CD14-positive monocyte (primary cell): ENCODE measurements at regions not wholly inside any gene's neighbourhood (a gene's known extent, or its start where the extent isn't known, plus 50 kb on each side); places are given as distances from the start of the nearest gene placed in this dataset.

Experiments
- DNase-seq, 3 donors: peaks; one replicate each; pipeline ENCODE4 v3.0.0-alpha.2; 2011 to 2022
- H2AFZ ChIP-seq: 2 replicates; pipeline ENCODE4 v1.6.0; 2012; ENCODE audit warnings: mild to moderate bottlenecking, low read depth, low read length, inconsistent platforms; ENCODE audit not compliant: insufficient read depth, poor library complexity, severe bottlenecking
- H3K27ac ChIP-seq, 2 donors: 1 replicate in 1 of 2; 2 replicates in 1 of 2; pipeline ENCODE4 v1.5.1; 2012 to 2013; ENCODE audit warnings: low read length in 2 of 2, control low read depth in 1 of 2, inconsistent platforms in 1 of 2, low read depth in 1 of 2, mild to moderate bottlenecking in 1 of 2
- H3K27me3 ChIP-seq, 2 donors: one replicate each; pipeline versions ENCODE4 v1.6.0 to v1.6.1; 2011 to 2013; ENCODE audit warnings: low read length in 2 of 2; ENCODE audit not compliant: control insufficient read depth in 2 of 2, insufficient read depth in 2 of 2
- H3K36me3 ChIP-seq, 2 donors: replicated peaks in 1 of 2; 1 replicate in 1 of 2; 2 replicates in 1 of 2; pipeline versions ENCODE4 v1.5.1 to v1.6.1; 2012 to 2013; ENCODE audit warnings: low read length in 2 of 2, control low read depth in 1 of 2, inconsistent platforms in 1 of 2, mild to moderate bottlenecking in 1 of 2; ENCODE audit not compliant: insufficient read depth in 2 of 2, control insufficient read depth in 1 of 2
- H3K4me1 ChIP-seq, 2 donors: 1 replicate in 1 of 2; 2 replicates in 1 of 2; pipeline versions ENCODE4 v1.5.1 to v1.6.1; 2012 to 2013; ENCODE audit warnings: low read length in 2 of 2, control low read depth in 1 of 2, inconsistent platforms in 1 of 2, mild to moderate bottlenecking in 1 of 2, moderate library complexity in 1 of 2; ENCODE audit not compliant: insufficient read depth in 2 of 2, control insufficient read depth in 1 of 2
- H3K4me2 ChIP-seq: replicated peaks from 2 replicates; pipeline ENCODE3; 2012; ENCODE audit warnings: low read length, moderate library complexity, mild to moderate bottlenecking; ENCODE audit not compliant: poor library complexity, severe bottlenecking; ENCODE audit errors: extremely low read depth
- H3K4me3 ChIP-seq, 3 experiments: fragments of 200-600 bp in 1 of 3; sonication (generic) in 1 of 3; replicated peaks in 1 of 3; 1 replicate in 2 of 3; 2 replicates in 1 of 3; pipeline ENCODE4 v1.5.1; 2011 to 2013; ENCODE audit warnings: low read length in 3 of 3, mild to moderate bottlenecking in 3 of 3, control low read depth in 2 of 3, low read depth in 2 of 3, inconsistent platforms in 1 of 3, moderate library complexity in 1 of 3
- H3K79me2 ChIP-seq: 2 replicates; pipeline ENCODE4 v1.6.0; 2012; ENCODE audit warnings: mild to moderate bottlenecking, control low read depth, inconsistent platforms, low read length, moderate library complexity; ENCODE audit not compliant: insufficient read depth
- H3K9ac ChIP-seq: 2 replicates; pipeline ENCODE4 v1.6.0; 2017; ENCODE audit warnings: low read length, mild to moderate bottlenecking; ENCODE audit not compliant: insufficient read depth, poor library complexity, severe bottlenecking
- H3K9me3 ChIP-seq, 2 donors: replicated peaks in 1 of 2; 1 replicate in 1 of 2; 2 replicates in 1 of 2; pipeline versions ENCODE4 v1.5.1 to v1.6.1; 2012 to 2013; ENCODE audit warnings: low read length in 2 of 2, control low read depth in 1 of 2; ENCODE audit not compliant: control insufficient read depth in 1 of 2, insufficient read depth in 1 of 2
- H4K20me1 ChIP-seq: 2 replicates; pipeline ENCODE4 v1.6.0; 2012; ENCODE audit warnings: mild to moderate bottlenecking, low read length, control low read depth, moderate library complexity; ENCODE audit not compliant: insufficient read depth
- H3K27ac Mint-ChIP-seq, 7 donors: one replicate each; pipeline ENCODE4 v1.8.0; 2020; ENCODE audit warnings: mild to moderate bottlenecking in 7 of 7, mixed read lengths in 7 of 7, moderate library complexity in 6 of 7, inconsistent platforms in 2 of 7
- H3K27me3 Mint-ChIP-seq, 3 donors: one replicate each; pipeline ENCODE4 v1.8.0; 2021 to 2022; ENCODE audit warnings: low read depth in 3 of 3, mild to moderate bottlenecking in 3 of 3, mixed read lengths in 3 of 3, moderate library complexity in 3 of 3, inconsistent platforms in 1 of 3
- H3K36me3 Mint-ChIP-seq, 2 donors: one replicate each; pipeline ENCODE4 v1.8.0; 2020; ENCODE audit warnings: mixed read lengths in 2 of 2, inconsistent platforms in 1 of 2, mild to moderate bottlenecking in 1 of 2
- H3K4me1 Mint-ChIP-seq: one replicate; pipeline ENCODE4 v1.8.0; 2020; ENCODE audit warnings: mild to moderate bottlenecking, mixed read lengths
- H3K4me3 Mint-ChIP-seq, 2 donors: one replicate each; pipeline ENCODE4 v1.8.0; 2020; ENCODE audit warnings: mild to moderate bottlenecking in 2 of 2, mixed read lengths in 2 of 2, moderate library complexity in 1 of 2
- H3K9me3 Mint-ChIP-seq, 7 donors: one replicate each; pipeline ENCODE4 v1.8.0; 2020 to 2022; ENCODE audit warnings: mixed read lengths in 7 of 7, mild to moderate bottlenecking in 6 of 7, moderate library complexity in 6 of 7, inconsistent platforms in 2 of 7
- CTCF ChIP-seq: fragments of 200-600 bp; IDR thresholded peaks from one replicate; pipeline ENCODE4 v1.8.0; 2022; ENCODE audit warnings: antibody characterized with exemption, mild to moderate bottlenecking
- WGBS: methylation state at CpG from one replicate; pipeline ENCODE4 v1.1.5; 2013; ENCODE audit warnings: missing lambda C conversion rate; ENCODE audit not compliant: insufficient coverage; 5-methylcytosine and 5-hydroxymethylcytosine counted together
- intact Hi-C, 2 donors: fragments of 100-400 bp; cut with micrococcal nuclease; formaldehyde crosslinking; loops; one replicate each; pipeline versions ENCODE4 v1.15.0 to v1.15.1; 2023

GRCh38 chr3:153026026-153026425 lies 136.0 kb upstream of the RAP2B start:
- no peaks in the 10 kb centered on the region for H3K79me2 ChIP-seq
- H3K27me3 ChIP-seq, result no peaks in the 10 kb centered on the region
- no peaks in the 10 kb centered on the region for H3K9me3 Mint-ChIP-seq
- no peaks in the 10 kb centered on the region for H3K9me3 ChIP-seq
- H2AFZ ChIP-seq, result no peak overlapping the region
- H3K4me3 Mint-ChIP-seq, result no peak overlapping the region
- no peaks in the 10 kb centered on the region for H3K36me3 Mint-ChIP-seq
- H3K27me3 Mint-ChIP-seq, result peaks cover 0 to 3% (median 2%) of the 10 kb centered on the region in 3 donors
- no peak overlapping the region for H3K27ac ChIP-seq
- H3K27ac Mint-ChIP-seq, result no peak overlapping the region
- H3K36me3 ChIP-seq, result no peaks in the 10 kb centered on the region
- H3K9ac ChIP-seq, result no peak overlapping the region
- H3K4me2 ChIP-seq, result no peak overlapping the region
- H4K20me1 ChIP-seq, result no peaks in the 10 kb centered on the region
- peak; percentile 75 for TF ChIP-seq CTCF
- intact Hi-C loops, result loop anchor here (5.0 kb wide), 1 partner anchor 741 kb away; no protein-coding TSS in a partner anchor
- peaks cover 7% of the 10 kb centered on the region for H3K4me1 Mint-ChIP-seq
- peak; percentile 14 to 48 (median 25) for DNase-seq
- H3K4me3 ChIP-seq, result no peak overlapping the region
- no CpG with 5 or more reads among the region's 3 CpGs for WGBS
- no peaks in the 10 kb centered on the region for H3K4me1 ChIP-seq

- Mint-ChIP-seq H3K9me3 (no peaks in the 10 kb centered on the region), H3K4me1 (peaks cover 7% of the 10 kb centered on the region), H3K27ac (no peak overlapping the region), H3K36me3 (no peaks in the 10 kb centered on the region), H3K27me3 (peaks cover 0 to 3% (median 2%) of the 10 kb centered on the region in 3 donors), H3K4me3 (no peak overlapping the region)
- TF ChIP-seq CTCF, result no peak
- intact Hi-C loops, result loop anchor here (5.0 kb wide), 1 partner anchor 739 kb away; no protein-coding TSS in a partner anchor
- Histone ChIP-seq H3K4me2 (no peak overlapping the region), H3K9me3 (no peaks in the 10 kb centered on the region), H2AFZ (peak overlapping the region; percentile 61), H3K4me3 (no peak overlapping the region), H3K27ac (no peak overlapping the region), H3K36me3 (no peaks in the 10 kb centered on the region), H4K20me1 (no peaks in the 10 kb centered on the region), H3K79me2 (no peaks in the 10 kb centered on the region), H3K27me3 (no peaks in the 10 kb centered on the region), H3K9ac (no peak overlapping the region), H3K4me1 (no peaks in the 10 kb centered on the region)
- no peak for DNase-seq
- WGBS, result no CpG with 5 or more reads among the region's 6 CpGs
Measured at GRCh38 chr3:153028381-153028780, 133.6 kb upstream of the RAP2B start.
